Fibroblast of skin of right biceps (primary cell): ENCODE measurements at regions not wholly inside any gene's neighbourhood (a gene's known extent, or its start where the extent isn't known, plus 50 kb on each side); places are given as distances from the start of the nearest gene placed in this dataset.

Experiments used
- DNase-seq: peaks from one replicate; pipeline ENCODE4 v3.0.0-alpha.2; 2013

DNA sequence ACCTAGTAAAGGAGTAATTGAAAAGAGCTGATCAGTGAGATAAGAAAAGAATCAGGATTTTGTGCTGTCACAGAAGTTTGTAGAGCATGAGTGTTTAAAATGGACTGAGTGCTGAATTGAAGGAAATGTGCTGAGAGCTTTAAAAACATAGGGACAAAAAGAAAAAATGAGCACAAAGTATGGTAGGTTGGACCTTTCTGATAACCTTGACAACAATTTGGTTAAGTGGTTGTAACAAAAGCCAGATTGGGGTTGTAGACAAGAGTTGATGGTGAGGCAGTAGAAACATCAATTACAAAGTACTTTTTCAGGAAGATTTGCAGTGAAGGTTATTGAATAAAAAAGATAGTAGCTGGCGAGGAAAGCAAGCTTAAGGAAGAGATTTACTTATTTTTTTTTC lies 674.7 kb upstream of the KIF2B start:
- no peak for DNase-seq

DNA sequence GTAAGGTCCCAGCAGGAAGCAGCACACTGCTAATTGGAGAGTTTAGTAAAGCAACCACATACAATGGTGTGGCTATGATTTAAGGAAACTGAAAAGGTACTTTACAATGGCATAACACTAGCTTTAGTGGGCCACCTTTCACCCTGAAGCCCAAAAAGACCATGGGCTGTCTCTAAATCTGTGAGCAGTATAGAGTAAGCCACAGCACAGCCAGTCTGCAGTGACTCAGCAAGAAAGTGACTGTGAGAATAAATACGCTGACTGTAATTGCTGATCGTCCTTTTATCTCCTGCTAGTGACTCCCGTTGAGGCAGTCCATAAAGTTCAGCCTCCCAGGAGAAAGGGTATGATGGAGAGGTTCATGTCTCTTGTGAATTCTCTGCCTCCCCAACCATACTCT lies 679.8 kb upstream of the KIF2B start:
- DNase-seq, result peak; percentile 1

DNA sequence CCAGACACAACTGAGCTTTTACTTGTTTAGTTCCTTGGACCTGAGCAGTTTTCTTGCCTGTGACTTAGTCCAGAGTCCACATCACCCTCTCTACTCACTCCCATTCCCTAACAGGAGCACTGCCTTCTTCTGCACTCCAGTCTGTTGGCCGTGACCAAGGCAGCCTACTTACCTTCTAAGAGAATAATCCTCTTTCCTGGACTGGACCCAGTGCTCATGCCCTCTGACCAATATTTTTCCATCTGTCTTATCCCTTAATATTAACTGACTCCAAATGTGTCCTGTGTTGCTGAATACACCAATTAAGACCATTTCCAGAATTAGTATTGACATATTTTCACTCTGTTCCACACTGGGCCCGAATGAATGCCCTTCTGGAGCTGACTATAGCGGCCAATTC lies 681.0 kb upstream of the KIF2B start:
- no peak for DNase-seq

DNA sequence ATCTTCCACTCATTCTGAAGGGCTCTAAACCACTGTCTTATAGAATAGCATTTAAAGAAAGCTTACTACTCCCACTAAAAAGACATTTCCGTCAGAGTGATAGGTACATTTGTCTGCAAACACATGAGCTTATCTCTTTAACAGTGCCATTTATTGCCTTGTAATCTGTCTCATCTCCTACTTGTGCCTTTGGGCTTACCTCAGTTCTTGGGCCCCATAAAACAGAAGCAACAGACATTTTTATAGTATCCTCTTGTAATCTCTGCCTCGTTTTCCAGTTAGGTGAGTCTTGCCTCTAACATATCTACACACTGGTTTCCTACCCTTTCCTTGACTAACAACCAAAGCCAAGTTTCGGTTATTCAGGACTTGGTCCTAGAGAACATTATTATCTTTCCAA lies 681.4 kb upstream of the KIF2B start:
- DNase-seq, result no peak

DNA sequence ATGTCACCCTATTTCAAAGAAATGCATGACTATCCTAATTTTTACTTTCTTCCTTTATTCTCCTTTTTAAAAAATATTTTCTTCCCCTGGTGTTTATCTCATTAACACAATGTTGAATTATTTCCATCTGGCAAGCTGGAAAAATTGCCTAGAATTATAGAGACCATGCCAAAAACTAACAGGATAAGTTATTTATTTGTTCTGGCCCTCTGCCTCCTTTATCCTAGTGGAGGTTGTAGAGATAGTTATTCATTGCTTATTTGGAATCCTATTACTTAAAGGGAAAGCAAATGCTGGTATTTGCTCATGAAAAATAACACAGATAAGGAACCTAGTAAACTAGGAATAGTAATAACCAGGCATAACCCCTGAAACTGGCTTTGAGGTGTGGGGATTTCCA lies 684.9 kb upstream of the KIF2B start:
- no peak for DNase-seq

DNA sequence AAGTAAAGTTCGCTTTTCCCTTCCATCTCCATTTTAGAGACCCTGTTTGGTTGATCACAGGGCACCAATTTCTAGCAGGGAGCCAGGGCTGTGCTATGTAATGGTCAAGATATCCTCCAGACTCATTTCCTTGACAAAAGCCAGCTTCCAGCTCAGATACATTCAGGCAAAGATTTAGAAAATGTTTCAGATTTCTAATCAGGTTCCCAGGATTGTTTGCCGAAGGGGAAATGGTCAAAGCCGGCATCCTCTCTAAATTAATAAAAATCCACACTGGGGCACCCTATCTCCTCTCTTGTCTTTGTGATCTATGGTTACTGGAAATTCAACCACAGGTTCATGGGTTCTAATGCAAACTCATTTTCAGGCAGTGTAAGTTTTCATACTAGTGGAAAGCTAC lies 686.8 kb upstream of the KIF2B start:
- DNase-seq, result no peak

DNA sequence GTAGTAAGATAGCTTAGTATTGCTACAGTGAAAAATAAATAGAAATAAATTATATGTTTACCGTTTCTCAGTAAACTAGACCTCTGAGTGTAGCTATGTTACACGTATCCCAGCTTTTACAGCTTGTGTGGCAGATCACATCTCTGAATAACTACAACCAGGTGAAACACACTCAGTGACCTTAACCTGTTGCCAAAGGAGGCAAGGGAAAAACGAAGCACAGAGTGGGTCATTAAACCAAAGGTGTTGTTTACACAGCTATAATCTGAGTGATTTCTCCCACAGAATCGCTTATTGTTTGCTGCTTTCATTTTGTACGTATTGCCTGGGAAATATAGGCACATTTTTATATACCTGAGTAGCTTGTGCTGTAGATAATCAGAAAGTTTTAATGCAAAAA lies 688.2 kb upstream of the KIF2B start:
- DNase-seq, result no peak

DNA sequence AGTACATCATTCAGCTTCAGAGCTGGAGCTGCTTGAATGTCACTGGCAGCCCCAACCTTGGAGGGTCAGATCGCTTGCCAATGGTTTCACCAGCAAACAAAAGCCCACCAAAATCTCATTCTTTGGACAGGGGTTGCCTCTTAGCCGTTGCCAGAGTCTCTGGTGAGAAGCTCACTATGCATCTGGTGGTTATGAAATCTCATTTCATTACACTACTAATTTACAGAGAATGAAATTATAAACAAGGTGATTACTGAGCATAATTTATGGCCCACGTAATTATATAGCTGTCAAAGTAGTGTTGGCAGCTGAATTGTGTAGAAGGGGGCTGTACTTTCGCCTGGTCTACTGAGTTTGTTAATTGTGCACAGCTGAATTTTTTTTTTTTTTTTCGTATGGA lies 688.9 kb upstream of the KIF2B start:
- DNase-seq, result no peak

DNA sequence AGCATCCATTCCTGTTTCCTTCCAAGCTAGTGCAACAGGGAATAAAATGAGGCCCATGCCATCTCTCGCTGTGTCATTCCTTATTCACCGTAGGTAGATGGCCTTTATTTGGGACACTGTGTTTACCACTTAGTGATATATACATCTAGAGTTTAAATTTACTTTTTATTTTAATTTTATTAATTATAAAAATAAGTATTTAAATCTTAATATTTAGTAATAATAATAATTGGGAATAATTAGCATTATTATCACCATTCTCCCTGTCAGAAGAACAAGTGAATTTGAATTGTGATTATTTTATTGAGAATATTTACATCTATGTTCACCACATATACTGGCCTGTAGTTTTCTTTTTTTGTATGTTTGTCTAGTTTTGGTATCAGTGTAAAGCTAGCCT lies 692.9 kb upstream of the KIF2B start:
- DNase-seq, result no peak

DNA sequence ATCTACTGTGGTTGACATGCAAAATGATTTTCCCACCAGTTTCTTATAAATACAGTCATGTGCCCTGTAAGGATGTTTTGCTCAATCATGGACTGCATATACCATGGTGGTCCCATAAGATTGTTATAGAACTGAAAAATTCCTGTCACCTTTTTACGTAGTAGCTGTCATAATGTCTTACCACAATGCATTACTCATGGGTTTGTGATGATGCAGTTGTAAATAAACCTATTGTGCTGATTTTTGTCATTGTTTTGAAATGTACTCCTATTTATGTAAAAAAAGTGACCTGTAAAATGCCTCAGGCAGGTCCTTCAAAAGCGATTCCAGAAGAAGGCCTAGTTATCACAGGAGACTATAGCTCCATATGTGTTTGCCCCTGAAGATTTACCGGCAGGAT lies 695.4 kb upstream of the KIF2B start:
- no peak for DNase-seq

DNA sequence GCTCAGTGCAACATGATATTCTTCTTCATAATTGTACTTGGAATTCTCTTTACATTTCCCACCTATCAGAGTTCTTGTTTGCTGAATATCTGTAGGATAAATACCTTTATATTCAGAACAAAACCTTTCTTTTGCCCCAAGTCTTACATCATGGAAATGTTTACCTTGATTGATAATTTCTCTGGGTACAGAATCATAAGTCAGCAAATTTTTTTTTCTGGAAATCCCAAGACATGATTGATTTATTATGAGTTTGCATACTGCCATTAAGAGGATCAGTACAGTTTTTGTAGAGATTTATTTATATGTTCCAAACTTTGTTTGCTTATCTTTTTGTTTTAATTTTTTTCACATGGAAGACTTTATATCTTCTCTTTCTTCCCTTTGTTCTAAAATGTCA lies 699.8 kb upstream of the KIF2B start:
- no peak for DNase-seq

DNA sequence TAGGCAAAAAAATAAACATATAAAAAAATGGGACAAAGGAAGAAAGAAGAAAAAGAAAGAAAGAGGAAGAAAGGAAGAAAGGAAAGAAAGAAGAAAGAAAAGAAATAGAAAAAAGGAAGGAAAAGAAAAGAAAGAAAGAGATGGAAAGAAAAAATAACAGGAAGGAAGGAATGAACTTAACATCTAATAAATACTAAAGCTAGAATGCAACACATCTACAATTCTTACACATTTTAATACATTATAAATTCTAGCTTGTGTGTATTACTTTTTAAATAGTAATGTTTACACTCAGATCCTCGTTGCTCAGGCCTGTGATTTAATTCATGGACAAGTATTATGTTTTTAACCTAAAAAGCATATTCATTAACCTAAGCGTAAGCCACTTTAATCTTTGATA lies 703.0 kb upstream of the KIF2B start:
- DNase-seq, result no peak

DNA sequence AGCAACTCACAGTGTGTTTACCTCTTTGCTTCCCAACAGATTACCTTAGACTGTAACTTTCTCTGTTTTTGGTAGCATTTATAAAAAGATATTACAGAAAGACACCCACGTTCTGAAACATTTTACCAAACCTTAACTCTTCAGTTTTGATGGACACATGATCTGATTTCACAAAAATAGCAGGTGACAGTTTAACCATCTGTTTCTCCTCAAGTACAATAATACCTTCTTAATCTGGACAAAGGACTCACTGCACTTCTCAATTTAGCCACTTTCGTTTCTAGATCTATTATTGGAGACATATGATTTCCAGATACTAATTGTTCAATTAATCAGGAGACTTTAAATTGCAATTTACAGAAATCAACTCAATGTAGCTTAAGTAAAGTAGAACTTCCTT lies 703.8 kb upstream of the KIF2B start:
- DNase-seq, result no peak

DNA sequence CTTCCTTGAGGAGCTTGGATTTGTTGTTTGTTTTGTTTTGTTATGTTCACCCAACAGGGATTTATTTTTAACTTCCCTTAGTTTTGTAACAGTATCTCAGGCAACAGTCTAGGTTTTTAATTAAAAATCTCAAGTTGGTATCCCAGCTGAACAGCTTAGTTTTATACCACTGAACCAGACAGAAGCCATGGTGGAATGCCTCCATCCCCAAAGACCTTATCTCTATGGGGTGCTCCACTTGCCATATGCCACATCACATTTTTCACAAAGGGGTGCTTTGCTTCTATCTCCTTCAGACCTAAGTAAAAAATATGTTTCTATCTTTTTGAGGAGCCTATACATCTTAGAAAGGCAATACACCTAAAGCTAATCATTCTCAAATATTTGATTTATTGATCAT lies 715.8 kb upstream of the KIF2B start:
- DNase-seq, result no peak

DNA sequence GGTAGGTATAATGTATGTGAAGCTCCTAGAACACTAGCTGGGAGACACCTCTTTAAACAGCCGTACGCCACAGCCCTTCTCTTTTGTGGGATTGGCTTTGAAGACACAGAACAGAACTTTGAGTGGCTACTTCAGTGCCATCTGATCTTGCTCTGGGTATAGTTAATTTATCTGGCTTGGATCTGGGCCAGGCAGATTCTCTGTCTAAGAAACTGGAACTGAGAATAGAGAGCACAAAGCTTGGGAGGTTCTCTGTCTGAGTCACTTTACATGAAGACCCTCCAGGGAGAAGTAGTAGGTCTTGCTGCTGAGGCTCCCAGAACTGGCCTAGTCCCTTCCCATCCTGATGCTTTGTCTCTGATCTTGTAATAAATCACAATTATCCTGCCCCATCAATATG lies 721.0 kb upstream of the KIF2B start:
- no peak for DNase-seq

DNA sequence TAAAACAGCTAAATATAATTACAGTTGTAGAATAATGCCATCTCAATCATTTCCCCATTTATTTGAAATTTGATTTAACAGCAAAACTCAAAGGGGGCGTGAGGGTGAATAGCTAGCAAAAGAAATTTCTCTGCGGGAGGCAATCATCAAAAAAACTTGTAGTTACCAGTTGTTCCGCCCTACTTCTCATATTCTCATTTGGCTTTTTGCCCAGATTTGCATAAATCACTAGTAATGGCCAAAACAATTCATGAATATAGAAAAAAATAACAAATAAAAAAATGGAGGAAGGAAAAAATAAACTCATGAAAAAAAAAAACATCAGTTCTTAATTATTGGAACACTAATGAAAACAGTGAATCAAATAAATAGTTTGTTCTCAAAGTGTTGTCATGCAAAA lies 722.6 kb upstream of the KIF2B start:
- DNase-seq, result no peak

DNA sequence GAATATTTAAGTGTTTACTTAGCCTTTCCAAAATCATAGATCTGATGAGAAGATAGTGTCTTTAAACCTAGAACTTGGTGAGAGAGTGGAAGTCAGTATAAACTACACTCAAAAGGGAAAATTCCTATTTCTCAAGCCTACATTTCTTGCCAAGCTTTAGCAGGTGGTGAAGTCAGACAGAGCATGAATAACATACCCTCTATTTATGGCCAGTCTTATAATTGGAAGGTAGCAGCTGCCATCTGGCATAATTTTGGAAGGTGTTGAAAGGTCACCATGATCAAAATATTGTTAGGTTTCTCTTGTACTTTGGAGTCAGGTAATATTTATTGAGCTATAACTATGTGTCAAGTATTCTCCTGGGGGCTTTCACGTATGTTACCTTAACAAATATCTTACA lies 729.3 kb upstream of the KIF2B start:
- no peak for DNase-seq

DNA sequence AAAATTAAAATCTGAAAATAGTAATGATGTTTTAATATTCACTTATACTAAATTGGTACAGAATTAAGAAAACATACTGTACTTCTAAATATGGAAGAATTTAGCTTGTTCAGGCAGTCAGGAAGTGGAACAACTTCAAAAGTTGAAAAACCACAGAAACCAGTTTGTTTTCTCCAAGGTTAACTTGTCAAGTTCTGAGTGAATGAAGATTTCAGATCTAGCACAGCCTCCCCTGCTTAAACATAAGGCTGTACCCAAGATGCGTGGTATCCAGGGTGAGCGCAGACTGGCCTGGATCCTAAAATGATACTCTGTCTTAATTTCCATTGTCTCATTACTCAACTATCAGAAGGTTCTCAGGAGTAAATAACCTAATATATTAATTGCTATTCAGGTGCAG lies 730.7 kb upstream of the KIF2B start:
- no peak for DNase-seq

DNA sequence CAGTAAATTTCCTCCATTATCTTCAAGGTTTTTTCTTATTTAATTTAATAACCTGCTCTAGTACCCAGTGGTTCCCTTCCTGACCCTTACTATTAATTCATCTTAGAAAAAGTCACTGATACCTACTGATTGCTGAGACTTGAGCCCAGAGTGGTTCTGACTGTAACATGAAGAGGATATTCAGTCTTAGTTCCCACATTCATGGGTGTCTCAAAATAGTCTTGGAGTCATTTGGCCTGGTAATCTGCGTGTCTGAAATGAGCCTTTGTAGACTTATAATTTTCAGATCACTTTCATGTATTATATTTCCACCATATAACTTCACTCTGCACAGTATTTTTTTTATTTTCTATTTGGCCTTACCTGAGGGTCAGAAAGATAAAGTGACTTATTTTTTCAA lies 732.0 kb upstream of the KIF2B start:
- DNase-seq, result no peak

DNA sequence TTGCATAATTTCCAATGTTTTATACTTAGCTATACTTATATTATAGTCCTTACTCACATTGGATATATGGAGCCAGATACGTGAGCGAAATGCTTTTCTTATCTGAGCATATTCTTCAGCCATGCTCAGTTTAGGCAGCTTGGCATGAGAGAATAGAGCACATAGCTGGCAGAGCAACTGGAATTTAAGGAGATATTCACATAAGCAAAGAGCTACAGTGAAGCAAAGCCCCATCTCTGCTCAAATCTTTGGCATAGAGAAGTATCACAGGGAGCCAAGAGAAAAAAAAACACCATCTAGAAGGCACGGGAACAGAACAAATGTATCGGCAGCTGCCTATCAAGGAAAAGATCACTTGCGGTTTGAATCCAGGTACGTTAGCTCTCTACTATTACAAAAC lies 734.2 kb upstream of the KIF2B start:
- DNase-seq, result no peak

DNA sequence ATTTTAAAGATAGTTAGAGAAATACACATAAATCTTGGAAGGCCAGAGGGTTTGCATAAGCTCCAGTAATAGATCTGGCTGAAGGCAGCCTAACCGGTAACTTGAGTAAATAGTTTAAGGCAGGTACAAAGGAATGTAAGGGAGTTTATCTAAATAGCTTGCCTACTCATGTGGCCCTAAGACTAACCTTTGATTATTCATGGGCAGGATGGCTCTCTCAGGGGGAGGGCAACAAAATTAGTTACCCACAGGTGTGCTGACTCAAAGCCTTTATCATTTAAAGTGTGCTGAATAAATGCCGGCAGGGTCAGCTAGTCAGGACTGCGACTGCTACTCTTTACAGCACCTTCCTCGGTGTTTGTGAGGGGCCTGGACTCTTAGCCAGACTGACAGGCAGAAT lies 761.3 kb upstream of the KIF2B start:
- no peak for DNase-seq

DNA sequence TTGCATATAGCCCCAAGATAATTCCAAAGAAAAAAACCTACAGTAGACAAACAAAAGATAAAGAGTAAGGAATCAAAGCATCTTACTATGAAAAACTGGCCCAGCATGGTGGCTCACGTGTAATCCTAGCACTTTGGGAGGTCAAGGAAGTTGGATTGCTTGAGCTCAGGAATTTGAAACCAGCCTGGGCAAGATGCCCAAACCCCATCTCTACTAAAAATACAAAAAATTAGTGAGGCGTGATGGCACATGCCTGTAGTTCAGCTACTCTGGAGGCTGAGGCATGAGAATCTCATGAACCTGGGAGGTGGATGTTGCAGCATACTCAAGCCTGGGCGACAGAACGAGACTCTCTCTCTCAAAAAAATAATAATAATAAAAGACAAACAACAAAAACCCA lies 764.7 kb upstream of the KIF2B start:
- no peak for DNase-seq

DNA sequence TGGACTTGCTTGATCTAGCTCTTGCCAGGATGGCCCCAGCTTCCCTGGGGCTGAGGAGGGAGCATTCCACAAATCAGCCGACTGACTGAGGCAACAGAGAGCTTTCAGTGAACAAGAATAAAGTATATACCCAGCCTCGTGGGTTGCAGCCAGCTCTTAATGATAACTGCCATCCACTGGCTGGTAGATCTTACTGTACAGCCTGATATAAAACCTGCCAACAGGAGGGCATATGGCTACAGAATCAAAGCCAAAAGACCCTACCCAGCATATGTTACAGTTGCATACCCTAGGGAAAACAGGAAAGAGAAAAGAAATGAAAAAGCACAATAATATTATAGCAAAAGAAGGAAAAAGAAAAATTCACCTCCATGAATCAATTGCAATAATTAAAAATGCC lies 775.9 kb upstream of the KIF2B start:
- DNase-seq, result no peak

DNA sequence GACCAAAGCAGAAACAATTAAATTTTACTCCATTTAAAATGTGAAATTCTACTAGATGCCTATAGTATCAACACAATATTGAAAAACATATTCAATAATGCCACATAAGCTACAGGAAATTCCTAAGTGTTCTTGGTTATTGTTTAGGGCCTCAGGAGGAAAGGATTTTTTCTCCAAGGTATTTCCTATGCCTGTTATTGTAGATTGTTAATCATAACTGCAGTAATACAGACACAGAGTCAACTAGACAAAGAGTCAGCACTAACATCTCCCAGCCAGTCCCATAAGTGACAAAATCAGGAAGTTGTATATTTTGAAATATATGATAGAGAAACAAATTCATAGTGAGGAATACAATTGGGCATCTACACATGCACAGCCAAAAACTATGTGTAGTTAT lies 782.7 kb upstream of the KIF2B start:
- DNase-seq, result no peak

DNA sequence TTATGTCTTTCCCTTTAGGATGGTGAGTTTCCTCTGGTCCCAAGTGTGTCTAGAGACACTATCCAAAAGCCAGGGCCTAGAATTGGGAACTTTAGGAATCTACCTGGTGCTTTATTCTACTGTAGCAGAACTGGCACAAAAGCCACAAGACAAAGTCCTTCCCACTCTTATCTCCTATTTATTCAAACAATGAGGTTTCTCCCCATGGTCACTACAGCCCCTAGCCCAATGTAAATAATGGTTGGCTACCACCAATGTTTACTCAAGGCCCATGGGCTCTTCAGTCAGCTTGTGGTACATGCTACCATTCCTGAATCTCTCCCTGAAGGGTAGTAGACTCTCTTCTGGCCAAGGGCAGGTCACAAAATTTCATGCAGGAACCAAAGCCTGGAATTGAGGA lies 789.4 kb upstream of the KIF2B start:
- no peak for DNase-seq

DNA sequence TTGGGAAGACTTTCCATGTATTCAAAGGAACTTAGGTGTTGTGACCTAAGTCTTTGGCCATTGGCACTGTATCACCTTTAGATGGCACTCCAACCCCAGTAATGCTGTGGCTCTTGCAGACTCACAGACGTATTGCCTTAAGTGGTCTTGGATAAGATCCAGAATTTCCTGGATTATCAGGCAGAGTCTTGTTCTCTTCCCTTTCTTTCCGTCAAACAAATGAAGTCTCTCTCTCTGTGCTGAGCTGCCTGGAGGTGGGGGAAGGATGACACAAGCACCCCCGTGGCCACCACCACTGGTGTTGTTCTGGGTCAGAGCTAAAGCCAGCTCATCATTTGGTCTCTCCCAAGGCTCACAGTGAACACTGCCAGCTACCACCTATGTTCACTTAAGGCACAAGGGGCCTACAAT lies 789.9 kb upstream of the KIF2B start:
- peak; percentile 12 for DNase-seq

DNA sequence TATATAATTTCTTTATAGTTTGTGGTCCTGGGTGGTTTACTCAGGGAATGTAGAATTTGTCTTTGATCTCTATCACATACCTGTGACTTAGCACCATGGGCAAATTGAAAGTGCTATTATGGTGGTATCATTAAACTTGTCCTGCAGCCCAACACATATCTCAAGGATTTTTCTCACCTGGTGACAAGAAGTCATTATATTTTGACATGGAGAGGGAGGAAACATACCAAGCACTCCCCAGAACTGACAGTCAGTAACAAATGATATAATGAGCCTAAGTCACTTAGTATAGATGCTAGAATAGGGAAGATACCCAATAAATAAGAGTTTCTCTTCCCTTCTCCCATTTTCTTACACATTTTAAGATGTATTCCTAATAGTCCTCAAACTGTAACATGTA lies 805.5 kb upstream of the KIF2B start:
- DNase-seq, result no peak
